ENCODE measurements at regions not wholly inside any gene's neighbourhood (a gene's known extent, or its start where the extent isn't known, plus 50 kb on each side); places are given as distances from the start of the nearest gene placed in this dataset.

DNA sequence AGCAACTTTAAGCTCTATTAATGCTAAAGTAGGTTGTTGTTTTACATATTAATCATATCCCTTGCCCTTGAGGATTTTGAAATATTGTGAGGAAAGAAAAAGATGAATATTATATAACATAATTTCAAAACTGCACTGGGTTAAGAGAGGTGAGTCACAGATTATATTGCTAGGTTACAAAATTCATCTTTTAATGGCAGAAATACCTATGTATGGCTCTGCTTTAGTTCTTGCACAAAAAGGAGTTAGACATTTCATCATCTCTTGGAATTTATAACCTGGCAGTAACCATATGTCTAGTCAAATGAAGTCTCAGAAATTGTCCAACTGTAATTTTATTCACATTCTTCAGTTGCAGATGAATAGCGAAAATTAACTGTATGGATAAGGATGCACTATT is 2041.1 kb downstream of the OLFM4 start:
- Histone ChIP-seq H3K27me3 (no peaks in the 10 kb centered on the region), H3K27ac (no peak overlapping the region), H3K4me3 (no peak overlapping the region), H3K36me3 (no peaks in the 10 kb centered on the region), H3K4me1 (no peaks in the 10 kb centered on the region), H3K9me3 (no peaks in the 10 kb centered on the region)
- DNase-seq (ENCODE audit: low spot score in 2 of 2): no peak
- WGBS, 2 donors: 89 to 98% methylated on average over 1 of the region's 1 CpG
- TF ChIP-seq EP300 (IDR thresholded peaks at IDR 0.05) (no peak), POLR2A (IDR thresholded peaks at IDR 0.05) (no peak)
- TF ChIP-seq, protein P1, sequence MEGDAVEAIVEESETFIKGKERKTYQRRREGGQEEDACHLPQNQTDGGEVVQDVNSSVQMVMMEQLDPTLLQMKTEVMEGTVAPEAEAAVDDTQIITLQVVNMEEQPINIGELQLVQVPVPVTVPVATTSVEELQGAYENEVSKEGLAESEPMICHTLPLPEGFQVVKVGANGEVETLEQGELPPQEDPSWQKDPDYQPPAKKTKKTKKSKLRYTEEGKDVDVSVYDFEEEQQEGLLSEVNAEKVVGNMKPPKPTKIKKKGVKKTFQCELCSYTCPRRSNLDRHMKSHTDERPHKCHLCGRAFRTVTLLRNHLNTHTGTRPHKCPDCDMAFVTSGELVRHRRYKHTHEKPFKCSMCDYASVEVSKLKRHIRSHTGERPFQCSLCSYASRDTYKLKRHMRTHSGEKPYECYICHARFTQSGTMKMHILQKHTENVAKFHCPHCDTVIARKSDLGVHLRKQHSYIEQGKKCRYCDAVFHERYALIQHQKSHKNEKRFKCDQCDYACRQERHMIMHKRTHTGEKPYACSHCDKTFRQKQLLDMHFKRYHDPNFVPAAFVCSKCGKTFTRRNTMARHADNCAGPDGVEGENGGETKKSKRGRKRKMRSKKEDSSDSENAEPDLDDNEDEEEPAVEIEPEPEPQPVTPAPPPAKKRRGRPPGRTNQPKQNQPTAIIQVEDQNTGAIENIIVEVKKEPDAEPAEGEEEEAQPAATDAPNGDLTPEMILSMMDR (IDR thresholded peaks at IDR 0.05): no peak

DNA sequence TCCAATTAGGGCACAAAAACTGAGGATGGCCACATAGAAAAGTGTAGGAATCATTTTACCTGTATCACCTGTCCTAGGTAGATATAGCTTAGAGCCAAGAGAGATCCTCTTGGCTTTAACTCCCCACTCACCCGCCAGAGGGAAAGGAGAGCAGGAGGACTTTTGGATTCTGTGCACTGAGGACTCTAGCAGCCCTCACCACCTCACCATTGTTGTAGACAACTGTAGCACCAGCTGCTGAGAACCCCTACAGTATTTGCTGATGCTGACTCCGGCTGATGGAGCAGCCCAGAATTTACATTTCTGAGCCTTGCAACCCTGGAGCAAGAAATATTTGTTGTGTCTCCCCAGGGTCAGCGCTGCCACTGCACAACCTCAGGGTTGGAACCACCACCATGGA is 2044.4 kb downstream of the OLFM4 start:
- 83 to 85% methylated on average over 3 of the region's 3 CpGs for WGBS, 2 donors
- H3K27me3 ChIP-seq: no peaks in the 10 kb centered on the region
- H3K27ac ChIP-seq: no peak overlapping the region
- no peaks in the 10 kb centered on the region for H3K9me3 ChIP-seq
- no peak overlapping the region for H3K4me3 ChIP-seq
- no peak for DNase-seq (ENCODE audit: low spot score in 2 of 2)
- H3K4me1 ChIP-seq: no peaks in the 10 kb centered on the region
- TF ChIP-seq EP300 (IDR thresholded peaks at IDR 0.05) (no peak), POLR2A (IDR thresholded peaks at IDR 0.05) (no peak)
- TF ChIP-seq, protein P1 (IDR thresholded peaks at IDR 0.05): no peak
- H3K36me3 ChIP-seq: no peaks in the 10 kb centered on the region

DNA sequence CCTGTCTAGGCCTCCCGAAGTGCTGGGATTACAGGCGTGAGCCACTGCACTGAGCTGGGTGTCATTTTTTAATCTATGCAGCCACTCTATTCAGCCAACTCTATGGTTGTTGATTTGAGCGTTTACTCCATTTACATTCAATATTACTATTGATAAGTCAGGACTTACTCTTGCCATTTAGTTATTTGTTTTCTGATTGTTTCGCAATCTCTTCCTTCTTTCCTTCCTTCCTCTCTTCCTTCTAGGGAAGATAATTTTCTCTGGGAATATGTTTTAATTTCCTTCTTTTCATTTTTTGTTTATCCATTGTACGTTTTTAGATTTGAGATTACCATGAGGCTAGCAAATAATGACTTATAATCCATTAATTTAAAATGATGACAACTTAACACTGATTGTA is 2056.0 kb downstream of the OLFM4 start:
- Histone ChIP-seq H3K4me1 (no peaks in the 10 kb centered on the region), H3K9me3 (no peaks in the 10 kb centered on the region), H3K27me3 (no peaks in the 10 kb centered on the region), H3K36me3 (no peaks in the 10 kb centered on the region), H3K27ac (no peak overlapping the region), H3K4me3 (no peak overlapping the region)
- WGBS, 2 donors: 86 to 91% methylated on average over 5 of the region's 5 CpGs
- TF ChIP-seq, protein P1 (IDR thresholded peaks at IDR 0.05): no peak
- no peak for TF ChIP-seq POLR2A (IDR thresholded peaks at IDR 0.05)
- TF ChIP-seq EP300 (IDR thresholded peaks at IDR 0.05): no peak
- no peak for DNase-seq (ENCODE audit: low spot score in 2 of 2)

DNA sequence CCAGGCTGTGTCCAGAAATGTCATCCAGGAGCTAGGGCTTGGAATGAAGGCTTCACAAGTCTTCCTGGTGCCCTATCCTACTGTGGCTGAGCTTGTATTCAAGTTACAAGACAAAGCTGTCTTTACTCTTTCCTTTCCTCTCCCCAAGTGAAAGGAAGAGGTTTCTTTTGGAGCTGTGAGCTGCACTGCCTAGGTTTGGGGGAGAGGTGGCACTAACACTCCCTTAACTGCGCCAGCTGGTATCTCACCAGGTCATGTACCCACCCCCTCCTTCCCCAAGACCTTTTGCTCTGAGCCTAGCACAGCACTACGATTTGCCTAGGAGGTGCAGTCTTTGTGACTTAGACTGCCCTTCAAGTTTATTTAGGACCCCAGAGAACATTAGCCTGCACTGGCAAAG is 2053.6 kb upstream of the PRR20A start:
- DNase-seq (ENCODE audit: low spot score in 2 of 2): no peak
- no peaks in the 10 kb centered on the region for H3K27me3 ChIP-seq
- H3K4me1 ChIP-seq: no peaks in the 10 kb centered on the region
- TF ChIP-seq, protein P1 (IDR thresholded peaks at IDR 0.05): no peak
- TF ChIP-seq EP300 (IDR thresholded peaks at IDR 0.05): no peak
- no peak for TF ChIP-seq POLR2A (IDR thresholded peaks at IDR 0.05)
- no peaks in the 10 kb centered on the region for H3K36me3 ChIP-seq
- 81% methylated on average over 2 of the region's 2 CpGs for WGBS, 2 donors
- no peaks in the 10 kb centered on the region for H3K9me3 ChIP-seq
- H3K27ac ChIP-seq: no peak overlapping the region
- no peak overlapping the region for H3K4me3 ChIP-seq

DNA sequence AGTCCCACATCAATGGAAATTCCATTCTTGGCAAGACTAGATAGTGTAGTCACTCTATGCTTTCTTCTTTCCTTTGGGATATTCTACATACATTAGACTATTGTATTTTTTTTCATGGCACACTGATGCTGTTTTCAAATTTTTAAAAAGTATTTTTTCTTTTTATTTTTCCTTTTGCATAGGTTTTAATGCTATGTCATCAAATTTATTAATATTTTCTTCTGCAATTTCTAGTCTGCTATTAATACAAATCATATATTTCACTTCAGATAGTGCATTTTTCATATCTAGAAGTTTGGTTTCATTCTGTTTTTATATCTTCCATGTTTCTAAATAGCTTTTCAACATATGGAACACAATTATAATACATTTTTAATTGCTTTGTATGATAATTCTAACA is 2050.1 kb upstream of the PRR20A start:
- Histone ChIP-seq H3K4me3 (no peak overlapping the region), H3K4me1 (no peaks in the 10 kb centered on the region), H3K27me3 (no peaks in the 10 kb centered on the region), H3K36me3 (no peaks in the 10 kb centered on the region), H3K9me3 (no peaks in the 10 kb centered on the region), H3K27ac (no peak overlapping the region)
- TF ChIP-seq EP300 (IDR thresholded peaks at IDR 0.05) (no peak), POLR2A (IDR thresholded peaks at IDR 0.05) (no peak)
- TF ChIP-seq, protein P1 (IDR thresholded peaks at IDR 0.05): no peak
- DNase-seq (ENCODE audit: low spot score in 2 of 2): no peak

All from tibial nerve (tissue), 4 donors.